Naive thymus-derived CD8-positive, alpha-beta T cell (primary cell): ENCODE measurements at regions not wholly inside any gene's neighbourhood (a gene's known extent, or its start where the extent isn't known, plus 50 kb on each side); places are given as distances from the start of the nearest gene placed in this dataset.

Experiments used
- ATAC-seq, 2 donors: fragments of 150-1000 bp; cut with Tn5 transposase in 1 of 2; sonication (Bioruptor Pico), chemical (Tn5 transposase) in 1 of 2; 1 replicate in 1 of 2; 2 replicates in 1 of 2; pipeline ENCODE4 v1.10.0; 2021; ENCODE audit warnings: mild to moderate bottlenecking in 2 of 2, moderate library complexity in 2 of 2
- POLR2A ChIA-PET: fragments of 350-600 bp; sonication (Branson Sonifier 250); formaldehyde crosslinking; loops from one replicate; lab custom pipeline; 2021; ENCODE audit warnings: antibody characterized with exemption; lab: Charles Lee
- DNase-seq, 10 donors: peaks; one replicate each; pipeline versions ENCODE4 v3.0.0 to v3.0.0-alpha.2; 2020 to 2022
- H3K27ac Mint-ChIP-seq, 10 donors: one replicate each; pipeline ENCODE4 v1.8.0; 2020 to 2022; ENCODE audit warnings: mild to moderate bottlenecking in 10 of 10, mixed read lengths in 10 of 10, moderate library complexity in 4 of 10, inconsistent platforms in 1 of 10
- H3K27me3 Mint-ChIP-seq, 5 donors: one replicate each; pipeline ENCODE4 v1.8.0; 2021 to 2022; ENCODE audit warnings: mixed read lengths in 5 of 5
- H3K36me3 Mint-ChIP-seq, 3 donors: one replicate each; pipeline ENCODE4 v1.8.0; 2020 to 2022; ENCODE audit warnings: mixed read lengths in 3 of 3, mild to moderate bottlenecking in 2 of 3, inconsistent platforms in 1 of 3
- H3K4me1 Mint-ChIP-seq, 4 donors: one replicate each; pipeline ENCODE4 v1.8.0; 2021 to 2022; ENCODE audit warnings: mixed read lengths in 4 of 4
- H3K4me3 Mint-ChIP-seq, 10 donors: one replicate each; pipeline ENCODE4 v1.8.0; 2020 to 2022; ENCODE audit warnings: mild to moderate bottlenecking in 10 of 10, mixed read lengths in 10 of 10, moderate library complexity in 6 of 10, inconsistent platforms in 1 of 10
- H3K9me3 Mint-ChIP-seq, 9 donors: one replicate each; pipeline ENCODE4 v1.8.0; 2020 to 2022; ENCODE audit warnings: mixed read lengths in 9 of 9, mild to moderate bottlenecking in 3 of 9, inconsistent platforms in 1 of 9, moderate library complexity in 1 of 9

GRCh38 chr3:141669434-141669833 is 68.7 kb upstream of the RNF7 start:
- ATAC-seq (no peak), DNase-seq (no peak)
- H3K4me1 Mint-ChIP-seq: no peaks in the 10 kb centered on the region
- H3K27ac Mint-ChIP-seq: no peak overlapping the region
- H3K27me3 Mint-ChIP-seq: peaks cover 3 to 17% (median 10%) of the 10 kb centered on the region in 5 donors
- H3K4me3 Mint-ChIP-seq: no peak overlapping the region
- POLR2A ChIA-PET: no interaction called here
- H3K36me3 Mint-ChIP-seq: peaks cover 2 to 10% (median 5%) of the 10 kb centered on the region in 3 donors
- peaks cover 0 to 46% (median 16%) of the 10 kb centered on the region in 9 donors for H3K9me3 Mint-ChIP-seq

- no peak overlapping the region for H3K4me3 Mint-ChIP-seq
- no peak for ATAC-seq
- H3K27ac Mint-ChIP-seq: no peak overlapping the region
These were observed 60.4 kb upstream of the RNF7 start for GRCh38 chr3:141677701-141678100.

GRCh38 chr3:141680620-141681389 is 57.3 kb upstream of the RNF7 start:
- POLR2A ChIA-PET: interaction anchor here (0.6 kb wide), 1 partner anchor 324 kb away, joined by 4 read pairs; no protein-coding TSS in a partner anchor
- H3K27me3 Mint-ChIP-seq: no peaks in the 10 kb centered on the region
- no peaks in the 10 kb centered on the region for H3K36me3 Mint-ChIP-seq
- peak overlapping the region in 2 of 10 donors; percentile 32 to 36 for H3K27ac Mint-ChIP-seq
- no peak for DNase-seq
- H3K9me3 Mint-ChIP-seq: peaks cover 0 to 3% (median 0%) of the 10 kb centered on the region in 9 donors
- no peak overlapping the region for H3K4me3 Mint-ChIP-seq
- H3K4me1 Mint-ChIP-seq: peaks cover 8 to 28% (median 13%) of the 10 kb centered on the region in 4 donors
- ATAC-seq: no peak

More at GRCh38 chr3:141677701-141678100, 60.4 kb upstream of the RNF7 start:
- Mint-ChIP-seq H3K27me3 (no peaks in the 10 kb centered on the region), H3K4me1 (peaks cover 7 to 28% (median 13%) of the 10 kb centered on the region in 4 donors), H3K9me3 (peaks cover 0 to 19% (median 0%) of the 10 kb centered on the region in 9 donors), H3K36me3 (peaks cover 0 to 7% (median 0%) of the 10 kb centered on the region in 3 donors)
- no peak for DNase-seq
- POLR2A ChIA-PET: interaction anchor here (1.0 kb wide), 1 partner anchor 13 kb away, joined by 3 read pairs; no protein-coding TSS in a partner anchor

- DNase-seq (no peak), ATAC-seq (no peak)
- Mint-ChIP-seq H3K4me3 (no peak overlapping the region), H3K27ac (peak overlapping the region in 1 of 10 donors; percentile 36), H3K4me1 (peaks cover 12 to 31% (median 17%) of the 10 kb centered on the region in 4 donors), H3K27me3 (no peaks in the 10 kb centered on the region), H3K9me3 (no peaks in the 10 kb centered on the region), H3K36me3 (no peaks in the 10 kb centered on the region)
- POLR2A ChIA-PET: no interaction called here
These were observed 56.7 kb upstream of the RNF7 start for GRCh38 chr3:141681390-141681780.

GRCh38 chr3:141682007-141682406 is 56.1 kb upstream of the RNF7 start:
- Mint-ChIP-seq H3K9me3 (no peaks in the 10 kb centered on the region), H3K27me3 (no peaks in the 10 kb centered on the region), H3K4me1 (peaks cover 17 to 37% (median 24%) of the 10 kb centered on the region in 4 donors), H3K36me3 (no peaks in the 10 kb centered on the region), H3K4me3 (no peak overlapping the region), H3K27ac (peak overlapping the region in 1 of 10 donors; percentile 22)
- no peak for ATAC-seq
- no peak for DNase-seq
- POLR2A ChIA-PET: no interaction called here

GRCh38 chr3:141682921-141683320 is 55.2 kb upstream of the RNF7 start:
- DNase-seq (no peak), ATAC-seq (no peak)
- POLR2A ChIA-PET: interaction anchor here (1.2 kb wide), 1 partner anchor 23 kb away, joined by 3 read pairs; no protein-coding TSS in a partner anchor
- Mint-ChIP-seq H3K27ac (peak overlapping the region in 1 of 10 donors; percentile 29), H3K9me3 (no peaks in the 10 kb centered on the region), H3K4me1 (peaks cover 17 to 40% (median 25%) of the 10 kb centered on the region in 4 donors), H3K27me3 (no peaks in the 10 kb centered on the region), H3K4me3 (no peak overlapping the region), H3K36me3 (no peaks in the 10 kb centered on the region)

- Mint-ChIP-seq H3K4me3 (no peak overlapping the region), H3K36me3 (no peaks in the 10 kb centered on the region), H3K27ac (no peak overlapping the region), H3K27me3 (no peaks in the 10 kb centered on the region), H3K4me1 (peaks cover 16 to 34% (median 26%) of the 10 kb centered on the region in 4 donors), H3K9me3 (no peaks in the 10 kb centered on the region)
- POLR2A ChIA-PET: no interaction called here
- ATAC-seq (no peak), DNase-seq (no peak)
These were observed 53.3 kb upstream of the RNF7 start for GRCh38 chr3:141684758-141685157.

GRCh38 chr3:141686466-141687291 is 51.4 kb upstream of the RNF7 start:
- peak in 2 of 10 donors; percentile 11 for DNase-seq
- peaks cover 12 to 28% (median 23%) of the 10 kb centered on the region in 4 donors for H3K4me1 Mint-ChIP-seq
- peak overlapping the region; percentile 57 to 87 (median 84) for H3K4me3 Mint-ChIP-seq
- no peaks in the 10 kb centered on the region for H3K36me3 Mint-ChIP-seq
- H3K27me3 Mint-ChIP-seq: no peaks in the 10 kb centered on the region
- H3K27ac Mint-ChIP-seq: peak overlapping the region in 9 of 10 donors; percentile 72 to 93 (median 84)
- POLR2A ChIA-PET: no interaction called here
- no peaks in the 10 kb centered on the region for H3K9me3 Mint-ChIP-seq
- ATAC-seq: peak; percentile 46 to 57
